GM18909 (cell line): ENCODE measurements at regions not wholly inside any gene's neighbourhood (a gene's known extent, or its start where the extent isn't known, plus 50 kb on each side); places are given as distances from the start of the nearest gene placed in this dataset.
A peak's percentile ranks its signal among the peaks of the same experiment; 100 is the strongest.

ENCODE experiments used
- ATAC-seq: cut with Tn5 transposase; IDR thresholded peaks from one replicate; pipeline ENCODE4 v1.9.1; 2021; ENCODE audit warnings: mild to moderate bottlenecking; ENCODE audit not compliant: unreplicated experiment, poor library complexity

- ATAC-seq, result no peak
Measured at GRCh38 chr3:30456264-30456663, 150.1 kb upstream of the TGFBR2 start.

- no peak for ATAC-seq
Measured at GRCh38 chr3:30457081-30457480, 149.3 kb upstream of the TGFBR2 start.

GRCh38 chr3:30457726-30458125, 148.7 kb upstream of the TGFBR2 start:
- ATAC-seq, result no peak

DNA sequence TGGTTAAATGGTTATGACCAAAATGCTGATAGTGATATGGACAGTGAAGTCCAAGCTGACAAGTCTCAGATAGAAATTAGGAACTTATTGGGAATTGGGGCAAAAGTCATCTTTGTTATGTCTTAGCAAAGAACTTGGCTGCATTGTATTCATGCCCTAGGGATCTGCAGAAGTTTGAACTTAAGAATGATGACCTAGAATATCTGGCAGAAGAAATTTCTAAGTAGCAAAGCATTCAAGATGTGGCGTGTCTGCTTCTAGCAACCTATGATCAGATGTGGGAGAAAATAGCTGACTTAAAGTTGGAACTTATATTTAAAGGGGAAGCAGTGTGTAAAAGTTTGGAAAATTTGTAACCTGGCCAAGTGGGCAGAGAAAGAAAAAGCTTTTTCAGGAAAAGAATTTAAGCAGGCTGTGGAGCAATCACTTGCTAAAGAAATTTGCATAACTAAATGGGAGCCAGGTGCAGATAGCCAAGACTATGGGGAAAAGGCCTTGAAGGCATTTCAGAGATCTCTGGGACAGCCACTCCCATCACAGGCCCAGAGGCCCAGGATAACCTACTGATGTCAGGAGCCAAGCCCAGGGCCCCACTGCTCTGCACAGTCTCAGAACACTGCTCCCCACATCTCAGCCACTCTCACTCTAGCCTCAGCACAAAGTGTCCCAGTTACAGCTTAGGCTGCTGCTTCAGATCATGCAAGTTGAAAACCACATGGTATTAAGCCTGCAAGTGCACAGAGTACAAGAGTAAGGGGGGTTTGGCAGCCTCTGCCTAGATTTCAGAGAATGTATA, 147.8 kb upstream of the TGFBR2 start:
- ATAC-seq, result no peak

GRCh38 chr3:30461311-30461710, 145.1 kb upstream of the TGFBR2 start:
- ATAC-seq, result no peak

DNA sequence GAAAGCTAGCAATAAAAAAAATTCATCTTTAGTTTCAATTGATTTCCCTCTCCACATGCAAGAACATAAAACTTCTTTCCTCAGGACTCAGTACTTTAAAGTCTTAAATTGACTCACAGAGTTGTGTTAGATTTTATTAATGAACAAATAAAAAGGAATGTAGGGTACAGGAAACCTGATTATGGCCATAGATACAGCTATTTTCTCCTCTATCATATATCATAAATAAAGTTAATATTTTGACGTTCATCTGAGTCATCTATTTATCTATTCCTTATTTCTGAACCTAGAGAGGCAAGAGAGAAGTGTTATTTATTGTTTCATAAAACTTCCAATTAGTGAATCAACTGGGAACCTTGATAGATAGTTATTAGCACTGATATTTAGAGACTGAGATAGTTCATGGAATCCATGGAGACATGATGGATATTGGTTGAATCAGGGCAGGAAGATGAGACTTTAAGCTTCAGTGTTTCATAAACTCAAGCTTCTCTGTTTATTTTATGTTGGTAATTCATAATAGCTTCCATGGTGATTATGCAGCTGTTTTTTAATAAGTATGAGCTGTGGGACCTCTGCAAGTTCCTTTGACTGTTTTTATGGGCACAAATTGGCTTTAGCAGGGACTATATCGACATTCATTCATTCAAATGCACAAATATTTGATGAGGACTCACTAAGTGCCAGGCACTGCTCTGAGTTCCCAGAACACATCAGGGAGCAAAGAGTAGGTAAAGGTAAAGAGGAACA, 143.5 kb upstream of the TGFBR2 start:
- ATAC-seq, result no peak

- no peak for ATAC-seq
Measured at GRCh38 chr3:30464381-30464780, 142.0 kb upstream of the TGFBR2 start.

DNA sequence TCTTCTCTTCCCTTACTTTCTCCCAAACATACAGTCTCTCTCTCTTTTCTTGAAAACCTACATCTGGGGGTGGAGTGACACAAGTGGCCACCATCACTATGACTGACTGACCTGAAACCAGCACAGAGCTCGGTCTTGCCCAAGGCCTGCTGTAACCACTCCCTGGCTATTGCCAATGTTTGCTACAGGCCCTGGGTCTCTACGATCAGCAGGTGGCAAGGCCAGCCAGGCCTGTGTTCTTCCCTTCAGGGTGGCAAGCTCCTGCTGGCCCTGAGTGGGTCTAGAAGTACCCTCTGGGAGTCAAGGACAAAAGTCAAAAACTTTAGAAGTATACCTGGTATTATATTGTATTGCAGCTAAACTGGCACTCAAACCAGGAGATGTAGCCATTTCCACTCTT, 140.9 kb upstream of the TGFBR2 start:
- no peak for ATAC-seq

DNA sequence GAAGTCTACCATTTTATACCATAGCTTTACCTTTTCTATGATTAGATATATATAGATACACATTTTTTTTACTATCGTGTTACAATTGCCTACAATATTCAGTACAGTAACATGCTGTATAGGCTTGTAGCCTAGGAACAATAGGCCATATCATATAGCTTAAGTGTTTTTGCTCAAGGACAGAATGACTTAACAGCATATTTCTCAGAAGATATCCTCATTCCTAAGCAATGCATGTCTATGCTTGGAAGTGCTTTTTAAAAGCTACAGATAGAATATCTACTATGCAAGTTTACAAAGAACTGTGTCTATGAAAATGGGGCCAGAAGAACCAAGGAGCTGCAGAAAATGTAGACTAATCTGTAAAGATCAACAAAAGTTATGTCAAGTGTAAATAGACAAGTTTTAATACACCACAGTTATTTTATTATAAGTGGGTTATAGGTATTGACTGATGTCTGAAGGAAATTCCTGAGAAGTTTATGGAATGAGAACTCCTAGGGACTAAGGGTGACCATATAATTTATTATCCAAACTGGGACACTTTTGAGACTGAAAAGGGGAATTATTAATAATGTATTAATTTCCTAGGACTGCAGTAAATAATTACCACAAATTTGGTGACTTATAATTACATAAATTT, 138.7 kb upstream of the TGFBR2 start:
- no peak for ATAC-seq

- no peak for ATAC-seq
Measured at GRCh38 chr3:30469133-30469532, 137.3 kb upstream of the TGFBR2 start.

DNA sequence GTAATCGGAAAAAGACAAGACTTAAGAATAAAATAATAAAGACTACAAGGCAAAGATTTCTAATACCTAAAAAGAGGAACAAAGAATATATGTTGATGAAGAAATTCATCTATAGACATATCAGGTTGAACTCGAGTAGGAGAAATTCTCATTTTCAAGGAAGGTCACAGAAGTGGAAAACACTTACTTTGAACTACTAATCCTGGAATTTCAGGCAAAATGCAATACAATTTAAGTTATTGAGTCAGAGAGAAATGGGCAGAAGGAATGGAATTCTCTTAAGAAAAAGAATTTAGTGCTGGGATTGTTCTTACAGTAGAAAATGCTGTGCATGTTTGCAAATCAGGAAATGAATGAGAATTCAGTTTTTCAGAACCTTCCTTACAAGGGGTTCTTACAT, 135.9 kb upstream of the TGFBR2 start:
- no peak for ATAC-seq

DNA sequence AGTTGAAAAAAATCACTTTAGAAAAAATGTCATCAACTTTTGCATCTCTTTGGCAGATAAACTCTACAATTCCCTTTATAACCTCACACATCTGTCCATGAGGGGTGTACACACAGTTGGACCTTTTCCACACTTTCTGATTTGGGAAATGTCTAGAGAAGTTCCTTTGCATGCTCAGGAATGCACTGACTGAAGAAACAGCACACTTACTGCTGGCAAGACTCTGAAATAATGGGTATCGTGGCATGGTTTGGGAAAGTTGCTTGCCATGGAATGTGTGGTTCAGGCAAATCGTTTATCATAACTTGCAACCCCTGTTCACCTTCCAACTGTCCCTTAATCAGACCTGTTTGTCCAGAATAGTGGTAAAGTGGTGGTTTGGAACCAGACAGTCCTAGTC, 135.3 kb upstream of the TGFBR2 start:
- no peak for ATAC-seq

- ATAC-seq, result no peak
Measured at GRCh38 chr3:30471796-30472489, 134.5 kb upstream of the TGFBR2 start.

GRCh38 chr3:30473374-30474051, 132.9 kb upstream of the TGFBR2 start:
- no peak for ATAC-seq

- ATAC-seq, result no peak
Measured at GRCh38 chr3:30474371-30474770, 132.0 kb upstream of the TGFBR2 start.

DNA sequence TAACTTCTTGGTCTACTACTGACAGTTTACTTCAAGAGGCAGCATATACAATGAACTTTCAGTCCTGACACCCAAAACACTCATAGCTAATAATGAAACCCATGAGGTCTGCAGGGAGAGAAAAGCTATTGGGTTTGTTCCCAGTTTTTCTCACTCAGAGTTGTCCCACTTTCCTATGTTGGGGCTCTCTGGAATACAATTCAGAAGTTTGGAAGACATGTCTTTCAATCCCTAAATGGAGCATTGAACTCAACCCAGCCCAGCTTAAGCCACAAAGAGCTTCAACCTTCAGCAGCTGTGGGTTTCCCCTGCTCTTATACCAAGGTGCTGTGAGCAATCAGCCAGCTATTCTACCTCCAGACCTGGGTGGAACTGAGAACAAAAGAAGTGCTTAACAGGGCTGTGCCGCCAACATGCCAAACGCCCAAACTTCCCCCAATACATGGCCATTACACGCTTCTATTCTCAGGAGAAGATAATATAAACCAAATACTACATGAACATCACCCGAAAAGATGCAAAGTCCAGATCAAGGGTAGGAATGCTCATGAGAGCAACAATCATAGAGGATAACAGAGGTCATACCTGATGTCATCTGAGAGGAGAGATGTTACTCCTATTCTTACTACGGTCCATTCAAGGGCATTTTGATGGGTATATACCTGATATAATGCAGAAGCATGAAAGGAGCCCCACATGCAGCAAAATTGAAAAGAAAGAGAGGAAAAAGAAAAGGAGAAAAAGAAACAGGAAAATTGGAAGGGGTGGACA, 131.2 kb upstream of the TGFBR2 start:
- peak; percentile 87 for ATAC-seq

GRCh38 chr3:30475809-30476178, 130.6 kb upstream of the TGFBR2 start:
- ATAC-seq, result no peak

- no peak for ATAC-seq
Measured at GRCh38 chr3:30476368-30477084, 129.9 kb upstream of the TGFBR2 start.
